Inferior parietal cortex (tissue), 1 donor: ENCODE measurements at regions not wholly inside any gene's neighbourhood (a gene's known extent, or its start where the extent isn't known, plus 50 kb on each side); places are given as distances from the start of the nearest gene placed in this dataset.
A peak's percentile ranks its signal among the peaks of the same experiment; 100 is the strongest.
"Not testable (repeated sequence)": the region's sequence is repeated elsewhere in the genome, so short reads cannot be mapped to it uniquely, and the experiment has no call there.

ENCODE experiments used
- DNase-seq: peaks from one replicate; pipeline ENCODE4 v3.0.0-alpha.2; 2016; ENCODE audit errors: extremely low spot score

DNA sequence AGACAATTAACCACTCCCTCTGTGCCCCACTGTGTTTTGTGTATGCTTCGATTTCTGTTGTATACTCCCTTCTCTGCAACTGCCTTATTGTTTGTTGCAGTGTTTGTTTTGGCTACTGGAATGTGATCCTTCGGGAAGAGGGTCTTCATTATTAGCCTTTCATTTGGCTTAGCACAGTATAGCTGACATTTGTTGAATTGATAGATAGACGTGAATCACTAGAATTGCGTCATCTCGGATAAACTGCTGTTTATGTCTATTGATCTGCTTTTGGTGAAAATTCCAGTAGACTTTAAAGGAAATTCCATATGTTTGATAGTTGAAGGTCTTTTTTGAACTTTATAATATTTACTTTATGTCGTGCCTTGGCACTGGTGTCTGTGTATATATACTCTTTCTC lies 189.9 kb upstream of the EYA4 start:
- DNase-seq: no peak

DNA sequence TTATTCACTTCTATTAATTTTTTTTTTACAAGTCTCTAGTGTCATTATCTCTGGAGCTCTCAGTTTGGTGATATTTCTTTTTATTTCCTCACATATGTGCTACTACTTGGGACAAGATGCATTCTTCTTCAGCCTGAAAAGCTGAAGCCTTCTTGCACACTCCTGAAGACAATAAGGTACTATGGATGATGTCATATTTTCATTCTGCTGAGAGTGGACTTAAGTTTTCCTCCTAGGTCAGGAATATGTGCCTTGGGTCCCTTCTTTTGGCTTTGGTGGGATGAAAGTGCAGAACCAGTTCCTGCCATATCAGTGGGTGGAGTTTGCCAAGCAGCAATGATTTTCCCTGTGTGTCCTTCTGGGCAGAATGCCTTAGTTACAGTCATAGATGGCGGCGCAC lies 188.7 kb upstream of the EYA4 start:
- DNase-seq: no peak

- DNase-seq: no peak
Measured at GRCh38 chr6:133055441-133055966, 185.7 kb upstream of the EYA4 start.

- DNase-seq: no peak
Measured at GRCh38 chr6:133057352-133057751, 183.8 kb upstream of the EYA4 start.

- DNase-seq: no peak
Measured at GRCh38 chr6:133062077-133062476, 179.1 kb upstream of the EYA4 start.

- DNase-seq: no peak
Measured at GRCh38 chr6:133062696-133063306, 178.4 kb upstream of the EYA4 start.

DNA sequence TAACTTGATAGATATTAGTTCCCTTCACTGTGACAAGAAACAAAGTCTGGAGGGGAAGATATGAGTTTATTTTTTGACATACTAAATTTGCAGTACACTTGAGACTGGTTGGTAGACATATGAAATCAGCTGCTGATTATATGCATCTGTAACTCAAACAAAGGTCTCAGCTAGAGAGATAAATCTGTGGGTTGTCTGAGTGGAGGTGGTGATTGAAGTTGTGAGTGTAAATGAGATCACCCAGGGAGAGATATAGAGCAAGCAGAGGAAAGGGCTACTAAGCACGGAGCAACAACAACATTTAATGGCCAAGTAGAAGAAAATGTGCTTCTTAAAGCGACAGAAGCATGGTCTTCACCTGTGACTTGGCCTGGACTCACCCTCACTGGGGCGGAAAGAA lies 173.2 kb upstream of the EYA4 start:
- no peak for DNase-seq

DNA sequence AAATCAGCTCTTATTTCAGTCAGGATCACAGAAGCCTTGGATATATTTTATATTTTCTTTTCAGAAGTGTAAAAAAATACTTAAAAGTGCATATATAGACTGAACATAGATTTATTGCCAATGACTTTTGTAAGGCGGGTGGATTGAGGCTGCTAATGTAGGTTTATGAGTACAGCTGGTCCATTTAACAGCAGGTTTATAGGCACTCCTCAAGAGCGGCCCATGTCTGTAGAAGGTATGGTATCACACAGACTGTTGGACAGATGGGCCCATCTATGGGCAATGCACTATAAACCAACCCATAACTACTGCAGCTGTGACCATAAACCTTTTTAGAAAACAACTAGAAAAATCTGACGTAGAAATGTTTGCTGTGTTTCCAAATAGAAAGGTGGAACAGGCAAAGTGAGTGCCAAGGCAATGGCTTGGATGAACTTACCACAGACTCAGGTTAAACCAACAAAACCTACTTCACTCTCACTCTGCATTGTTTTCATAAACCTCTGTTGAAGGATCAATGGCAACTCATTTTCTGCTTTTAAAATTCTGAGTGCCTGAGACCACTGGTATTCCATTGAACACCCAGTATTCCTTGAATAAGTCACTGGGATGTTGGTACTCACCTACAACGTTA lies 170.6 kb upstream of the EYA4 start:
- no peak for DNase-seq

DNA sequence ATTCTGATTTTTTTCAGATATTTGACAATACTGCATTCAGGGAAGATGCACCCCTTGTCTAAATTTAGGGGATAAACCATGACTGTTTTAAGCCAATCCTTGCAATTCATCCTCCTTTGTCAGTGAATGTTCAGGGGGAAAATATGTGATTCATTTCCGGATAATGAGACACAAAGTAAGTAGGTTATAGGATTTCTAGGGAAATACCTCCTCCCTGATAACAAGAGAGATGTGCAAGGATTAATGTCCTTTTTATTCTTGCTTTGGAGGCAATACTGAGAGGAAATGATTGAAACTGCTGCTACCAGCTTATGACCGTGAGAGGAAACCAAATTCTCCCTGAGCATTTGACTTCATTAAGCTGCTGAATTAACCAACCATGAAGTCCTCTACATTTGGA lies 161.3 kb upstream of the EYA4 start:
- no peak for DNase-seq

GRCh38 chr6:133083248-133083967 lies 157.7 kb upstream of the EYA4 start:
- no peak for DNase-seq

DNA sequence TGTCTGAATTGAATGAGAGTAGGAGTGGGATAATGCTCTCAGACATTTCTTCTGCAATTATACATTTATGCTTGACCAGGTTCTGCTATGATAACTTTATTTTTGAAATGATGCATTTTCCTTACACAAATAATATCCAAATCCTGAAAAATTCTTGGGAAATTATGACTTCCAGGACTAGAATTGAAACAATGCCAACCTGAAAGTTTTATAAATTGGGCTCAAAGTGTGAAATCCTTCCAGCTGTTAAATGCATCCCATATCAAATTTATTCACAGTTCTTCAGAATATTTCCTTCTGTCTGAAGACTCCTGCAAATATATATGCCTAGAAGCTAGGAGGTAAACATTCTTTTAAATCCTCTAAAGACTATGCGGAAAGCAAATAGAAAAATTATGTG lies 155.7 kb upstream of the EYA4 start:
- no peak for DNase-seq

- DNase-seq: no peak
Measured at GRCh38 chr6:133085896-133086295, 155.3 kb upstream of the EYA4 start.

GRCh38 chr6:133088931-133089695 lies 152.0 kb upstream of the EYA4 start:
- DNase-seq: no peak

- no peak for DNase-seq
Measured at GRCh38 chr6:133092199-133092598, 149.0 kb upstream of the EYA4 start.

GRCh38 chr6:133092771-133093170 lies 148.4 kb upstream of the EYA4 start:
- no peak for DNase-seq

DNA sequence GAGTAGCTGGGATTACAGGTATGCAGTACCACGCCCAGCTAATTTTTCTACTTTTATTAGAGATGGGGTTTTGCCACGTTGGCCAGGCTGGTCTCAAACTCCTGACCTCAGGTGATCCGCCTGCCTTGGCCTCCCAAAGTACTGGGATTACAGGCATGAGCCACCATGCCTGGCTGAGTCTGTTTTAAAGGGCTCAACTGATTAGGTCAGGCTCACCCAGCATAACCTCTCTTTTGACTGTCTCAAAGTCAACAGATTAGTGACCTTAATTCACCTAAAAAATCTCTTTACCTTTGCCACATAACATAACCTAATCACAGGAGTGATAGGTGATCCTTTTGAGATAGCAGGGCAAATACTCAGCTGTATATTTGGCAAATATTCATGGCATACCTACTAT lies 147.9 kb upstream of the EYA4 start:
- not testable (repeated sequence) for DNase-seq

DNA sequence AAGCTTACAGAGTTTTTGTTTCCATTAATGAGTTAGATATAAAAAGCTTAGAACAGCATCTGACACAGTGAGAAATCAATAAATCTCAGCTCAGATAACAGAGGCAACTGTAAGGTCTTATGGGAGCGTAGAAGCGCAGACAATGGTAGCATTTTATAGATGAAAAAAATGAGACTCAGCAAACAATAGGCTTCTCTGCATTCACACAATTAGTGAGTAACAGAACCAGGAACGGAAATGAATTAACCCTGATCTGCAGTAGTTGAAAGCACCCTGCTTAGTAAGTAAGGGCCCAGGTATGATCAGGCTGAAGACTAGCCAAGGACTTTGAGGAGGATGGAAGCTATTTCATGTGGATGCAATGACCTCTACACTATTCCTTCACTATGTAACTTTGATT lies 147.2 kb upstream of the EYA4 start:
- DNase-seq: peak; percentile 75

DNA sequence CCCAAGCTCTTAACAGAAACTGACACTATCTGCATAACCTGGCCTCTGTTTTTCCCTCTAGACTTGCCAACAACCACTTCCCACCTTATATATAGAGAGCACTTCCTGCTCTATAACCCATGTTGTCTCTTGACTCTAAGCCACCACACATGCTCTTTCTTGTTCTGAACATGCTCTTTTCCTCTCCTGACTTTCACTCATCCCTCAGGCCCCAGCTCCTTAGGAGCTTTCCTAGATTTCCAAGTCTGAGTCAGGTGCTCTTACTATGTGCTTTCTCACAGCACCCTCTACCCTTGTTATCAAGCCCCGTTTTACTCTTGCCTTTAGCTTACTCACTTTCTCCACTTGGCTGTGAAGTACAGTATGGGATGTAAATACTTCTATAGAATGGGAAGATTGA lies 143.9 kb upstream of the EYA4 start:
- DNase-seq: no peak

- no peak for DNase-seq
Measured at GRCh38 chr6:133099573-133099972, 141.6 kb upstream of the EYA4 start.

- no peak for DNase-seq
Measured at GRCh38 chr6:133100865-133101264, 140.3 kb upstream of the EYA4 start.

DNA sequence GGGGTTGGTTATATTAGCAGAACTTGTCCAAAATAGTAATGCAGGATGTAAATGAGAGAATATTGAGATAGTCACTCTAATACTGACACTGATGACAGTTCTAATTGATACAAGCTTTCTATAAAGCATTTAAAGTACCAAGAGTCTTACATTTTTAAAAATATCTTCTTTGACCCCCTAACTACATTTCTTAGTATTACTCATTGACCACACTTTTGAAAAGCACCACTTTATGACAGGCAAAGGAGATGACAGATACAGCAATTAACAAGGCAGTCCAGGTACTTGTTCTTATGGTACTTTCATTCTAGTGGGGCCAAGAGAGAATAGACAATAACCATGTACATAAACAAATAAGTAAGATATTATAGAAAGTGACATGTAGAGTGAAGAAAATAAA lies 139.4 kb upstream of the EYA4 start:
- DNase-seq: no peak

- no peak for DNase-seq
Measured at GRCh38 chr6:133106934-133107333, 134.2 kb upstream of the EYA4 start.
